SJSA1 (cell line): ENCODE measurements at regions not wholly inside any gene's neighbourhood (a gene's known extent, or its start where the extent isn't known, plus 50 kb on each side); places are given as distances from the start of the nearest gene placed in this dataset.
A peak's percentile ranks its signal among the peaks of the same experiment; 100 is the strongest.

Experiments used
- DNase-seq, 2 experiments: peaks; one replicate each; pipeline ENCODE4 v3.0.0-alpha.2; 2015 to 2020; ENCODE audit warnings: low spot score in 2 of 2, low read depth in 1 of 2
- H3K27ac ChIP-seq: fragments of 250-450 bp; sonication (Bioruptor Pico); 2 replicates; pipeline ENCODE4 v1.5.1; 2020; ENCODE audit warnings: mild to moderate bottlenecking, moderate library complexity
- H3K27me3 ChIP-seq: fragments of 250-450 bp; sonication (Bioruptor Pico); replicated peaks from 2 replicates; pipeline ENCODE4 v1.5.1; 2020; ENCODE audit warnings: mild to moderate bottlenecking, moderate library complexity
- H3K36me3 ChIP-seq: fragments of 250-450 bp; sonication (Bioruptor Pico); 2 replicates; pipeline ENCODE4 v1.5.1; 2020; ENCODE audit warnings: mild to moderate bottlenecking
- H3K4me1 ChIP-seq: fragments of 250-450 bp; sonication (Bioruptor Pico); replicated peaks from 2 replicates; pipeline ENCODE4 v1.6.1; 2021; ENCODE audit warnings: mild to moderate bottlenecking
- H3K4me3 ChIP-seq: fragments of 250-450 bp; sonication (Bioruptor Pico); 2 replicates; pipeline ENCODE4 v1.5.1; 2020; ENCODE audit warnings: mild to moderate bottlenecking
- H3K9me3 ChIP-seq: fragments of 250-450 bp; sonication (Bioruptor Pico); replicated peaks from 2 replicates; pipeline ENCODE4 v1.5.1; 2020; ENCODE audit warnings: mild to moderate bottlenecking

- H3K27me3 ChIP-seq: no peaks in the 10 kb centered on the region
- peaks cover 13% of the 10 kb centered on the region for H3K4me1 ChIP-seq
- H3K36me3 ChIP-seq: no peaks in the 10 kb centered on the region
- no peak for DNase-seq
- no peak overlapping the region for H3K4me3 ChIP-seq
- no peaks in the 10 kb centered on the region for H3K9me3 ChIP-seq
- no peak overlapping the region for H3K27ac ChIP-seq
Measured at GRCh38 chr6:164832410-164832809, 477.0 kb downstream of the C6orf118 start.

DNA sequence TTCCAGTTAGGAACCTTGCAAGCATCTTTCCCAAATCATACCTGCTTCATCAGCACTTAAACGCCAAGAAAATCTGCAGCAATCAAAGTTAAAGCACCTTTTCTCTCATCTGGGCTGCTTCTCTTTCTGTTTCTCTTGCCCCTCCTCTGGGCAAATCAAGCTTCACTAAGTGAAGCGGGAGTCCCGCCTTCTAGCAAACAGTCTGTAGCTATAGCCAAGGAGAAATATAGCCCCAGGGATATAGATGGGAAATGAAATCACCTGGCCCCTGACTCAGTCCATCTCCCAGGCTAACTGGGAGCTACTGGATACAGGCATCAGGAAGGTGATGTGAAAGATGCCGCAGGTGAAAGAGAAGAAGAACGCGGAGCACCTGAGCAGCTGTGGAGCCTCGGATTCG lies 481.9 kb downstream of the C6orf118 start:
- DNase-seq: no peak
- Histone ChIP-seq H3K4me3 (no peak overlapping the region), H3K36me3 (no peaks in the 10 kb centered on the region), H3K27me3 (no peaks in the 10 kb centered on the region), H3K4me1 (no peaks in the 10 kb centered on the region), H3K9me3 (no peaks in the 10 kb centered on the region), H3K27ac (no peak overlapping the region)

DNA sequence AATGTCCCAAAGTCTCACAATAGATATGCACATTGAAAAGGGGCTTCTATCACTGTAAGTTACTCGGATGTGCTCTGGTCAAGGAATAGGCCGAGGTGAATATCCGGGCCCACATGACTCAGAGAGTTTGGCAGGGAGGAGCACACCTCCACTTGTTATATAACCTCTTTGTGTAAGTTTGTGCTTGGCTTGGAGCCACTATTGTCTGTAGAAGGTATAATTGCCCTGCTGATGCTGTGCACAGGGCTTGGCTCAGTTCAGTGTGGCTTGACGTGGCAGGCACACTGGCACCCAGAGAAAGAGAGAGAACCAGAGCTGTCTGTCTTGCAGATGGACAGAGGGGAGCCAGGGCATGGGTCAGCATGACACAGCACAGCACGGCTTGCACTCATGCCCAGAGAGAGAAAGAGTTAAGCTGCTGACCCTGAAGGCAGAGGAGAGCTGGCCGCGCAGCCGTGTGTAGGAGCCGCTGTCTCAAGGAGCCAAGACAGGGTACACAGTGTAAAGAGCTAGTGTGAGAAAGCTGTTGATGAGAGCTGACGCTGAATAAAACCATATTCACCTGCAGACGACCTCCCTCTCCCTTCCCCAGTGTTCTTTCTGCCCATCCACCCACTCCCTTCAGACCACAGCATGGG lies 482.5 kb downstream of the C6orf118 start:
- Histone ChIP-seq H3K27me3 (no peaks in the 10 kb centered on the region), H3K27ac (no peak overlapping the region), H3K36me3 (no peaks in the 10 kb centered on the region), H3K9me3 (no peaks in the 10 kb centered on the region), H3K4me3 (no peak overlapping the region), H3K4me1 (no peaks in the 10 kb centered on the region)
- DNase-seq: peak in 1 of 2 experiments; percentile 4

- no peak for DNase-seq
- Histone ChIP-seq H3K27ac (no peak overlapping the region), H3K27me3 (no peaks in the 10 kb centered on the region), H3K9me3 (no peaks in the 10 kb centered on the region), H3K4me3 (no peak overlapping the region), H3K4me1 (no peaks in the 10 kb centered on the region), H3K36me3 (no peaks in the 10 kb centered on the region)
Measured at GRCh38 chr6:164825386-164825785, 484.0 kb downstream of the C6orf118 start.

GRCh38 chr6:164817662-164818061 lies 491.7 kb downstream of the C6orf118 start:
- no peak for DNase-seq
- no peak overlapping the region for H3K27ac ChIP-seq
- no peaks in the 10 kb centered on the region for H3K4me1 ChIP-seq
- H3K27me3 ChIP-seq: no peaks in the 10 kb centered on the region
- no peaks in the 10 kb centered on the region for H3K9me3 ChIP-seq
- H3K36me3 ChIP-seq: no peaks in the 10 kb centered on the region
- H3K4me3 ChIP-seq: no peak overlapping the region

GRCh38 chr6:164812706-164813105 lies 496.7 kb downstream of the C6orf118 start:
- Histone ChIP-seq H3K4me1 (no peaks in the 10 kb centered on the region), H3K36me3 (no peaks in the 10 kb centered on the region), H3K9me3 (0 out of 2 replicates have a peak, but pooled peaks cover 2% of the 10 kb centered on the region), H3K27ac (no peak overlapping the region), H3K27me3 (no peaks in the 10 kb centered on the region), H3K4me3 (no peak overlapping the region)
- DNase-seq: no peak

DNA sequence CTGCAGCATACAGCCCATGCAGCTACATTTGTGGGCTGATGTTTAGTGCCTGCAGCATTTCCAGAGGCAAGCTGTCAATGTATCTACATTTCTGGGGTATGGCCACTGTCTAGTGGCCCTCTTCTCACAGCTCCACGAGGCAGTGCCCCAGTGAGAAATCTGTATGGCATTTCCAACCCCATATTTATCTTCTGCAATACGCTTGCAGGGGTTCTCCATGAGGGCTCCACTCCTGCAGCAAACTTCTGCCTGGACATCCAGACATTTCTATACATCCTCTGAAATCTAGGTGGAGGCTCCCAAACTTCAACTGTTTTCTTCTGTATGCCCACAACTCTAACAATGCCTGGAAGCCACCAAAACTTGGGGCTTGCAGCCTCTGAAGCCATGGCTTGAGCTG lies 502.3 kb downstream of the C6orf118 start:
- H3K9me3 ChIP-seq: peaks cover 2% of the 10 kb centered on the region; the same call in 1 of the 2 replicates
- H3K27ac ChIP-seq: no peak overlapping the region

DNA sequence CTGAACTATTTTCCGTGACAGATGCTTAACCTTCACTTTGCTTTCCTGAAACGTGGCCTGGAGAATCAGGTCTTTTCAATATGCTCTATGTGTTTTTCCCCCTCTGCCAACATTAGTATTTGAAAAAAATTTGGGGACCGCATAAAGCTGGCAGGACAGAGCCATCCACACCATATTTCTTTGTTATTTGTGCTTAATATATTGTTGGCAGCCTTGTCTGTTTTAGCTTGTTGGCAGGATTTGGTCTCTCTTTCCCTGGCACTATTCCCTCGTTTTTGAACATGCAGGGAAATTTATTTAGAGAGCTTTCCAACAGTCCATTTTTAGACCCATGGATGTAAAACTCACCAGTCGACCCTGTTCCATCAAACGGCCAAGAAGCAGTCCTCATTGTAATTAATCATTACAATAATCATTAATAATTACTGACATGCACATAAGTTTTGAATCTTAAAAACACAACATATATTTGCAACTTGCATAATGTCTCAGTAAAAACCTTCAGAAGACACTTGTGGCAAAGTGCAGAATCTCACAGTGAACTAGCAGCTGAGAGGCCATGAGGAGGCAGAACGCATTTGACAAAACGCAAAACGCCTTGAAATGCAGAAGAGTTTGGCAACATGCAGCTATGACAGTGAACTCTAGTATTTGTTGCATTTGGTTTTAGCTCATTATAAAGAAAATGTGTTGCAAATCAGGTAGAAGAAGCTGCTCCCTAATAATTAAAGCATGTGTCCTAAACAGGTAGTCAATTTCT lies 514.2 kb downstream of the C6orf118 start:
- H3K4me1 ChIP-seq: no peaks in the 10 kb centered on the region
- no peaks in the 10 kb centered on the region for H3K36me3 ChIP-seq
- H3K4me3 ChIP-seq: no peak overlapping the region
- no peaks in the 10 kb centered on the region for H3K27me3 ChIP-seq
- H3K9me3 ChIP-seq: no peaks in the 10 kb centered on the region
- no peak overlapping the region for H3K27ac ChIP-seq
- DNase-seq: no peak

More for the DNA sequence above, 502.3 kb downstream of the C6orf118 start:
- no peak overlapping the region for H3K4me3 ChIP-seq
- H3K4me1 ChIP-seq: no peaks in the 10 kb centered on the region
- H3K36me3 ChIP-seq: no peaks in the 10 kb centered on the region
- no peaks in the 10 kb centered on the region for H3K27me3 ChIP-seq
- DNase-seq: no peak

GRCh38 chr6:164792666-164793065 lies 516.7 kb downstream of the C6orf118 start:
- H3K27me3 ChIP-seq: no peaks in the 10 kb centered on the region
- H3K4me3 ChIP-seq: no peak overlapping the region
- no peak overlapping the region for H3K27ac ChIP-seq
- no peaks in the 10 kb centered on the region for H3K4me1 ChIP-seq
- no peaks in the 10 kb centered on the region for H3K9me3 ChIP-seq
- H3K36me3 ChIP-seq: no peaks in the 10 kb centered on the region
- DNase-seq: no peak

DNA sequence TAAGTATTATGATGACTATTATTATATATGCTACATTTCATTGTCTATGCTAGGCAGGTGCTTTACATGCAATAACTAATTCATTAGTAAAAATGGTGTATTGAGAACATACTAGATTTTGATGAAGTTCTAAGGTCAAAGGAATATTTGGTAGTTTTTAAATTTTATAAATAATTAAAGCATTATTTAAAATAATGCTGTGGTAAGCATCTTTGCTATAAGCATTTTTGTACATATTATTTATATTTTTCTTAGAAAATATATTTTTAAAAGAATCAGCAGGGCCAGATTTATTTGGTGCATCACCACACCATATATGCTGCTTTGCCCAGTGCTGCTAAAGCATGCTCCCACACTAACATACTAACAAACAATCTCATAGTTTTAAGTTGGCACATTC lies 517.9 kb downstream of the C6orf118 start:
- no peak for DNase-seq
- Histone ChIP-seq H3K4me3 (no peak overlapping the region), H3K27ac (no peak overlapping the region), H3K27me3 (no peaks in the 10 kb centered on the region), H3K9me3 (no peaks in the 10 kb centered on the region), H3K36me3 (no peaks in the 10 kb centered on the region), H3K4me1 (no peaks in the 10 kb centered on the region)

- no peaks in the 10 kb centered on the region for H3K9me3 ChIP-seq
- H3K36me3 ChIP-seq: no peaks in the 10 kb centered on the region
- no peaks in the 10 kb centered on the region for H3K27me3 ChIP-seq
- no peak overlapping the region for H3K27ac ChIP-seq
- H3K4me3 ChIP-seq: no peak overlapping the region
- DNase-seq: no peak
- no peaks in the 10 kb centered on the region for H3K4me1 ChIP-seq
Measured at GRCh38 chr6:164763788-164764187, 545.6 kb downstream of the C6orf118 start.

DNA sequence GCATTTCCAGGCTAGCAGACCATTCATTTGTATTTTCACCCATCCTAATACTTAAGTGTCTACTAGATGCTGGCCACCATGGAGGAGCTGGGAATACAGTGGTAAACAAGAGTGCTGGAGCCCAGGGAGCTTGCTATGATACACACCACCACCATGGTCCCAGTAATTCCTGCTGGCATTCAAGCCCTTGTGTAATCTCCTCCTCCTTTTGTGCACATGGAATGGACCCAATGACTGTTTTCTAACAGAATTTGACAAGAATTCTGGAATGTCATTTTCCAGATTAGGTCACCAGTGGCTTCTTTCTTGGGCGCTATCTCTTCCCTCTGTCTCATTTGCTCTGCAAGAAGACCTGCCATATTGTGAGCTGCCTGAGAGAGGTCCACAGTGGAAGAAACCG lies 552.0 kb downstream of the C6orf118 start:
- no peaks in the 10 kb centered on the region for H3K9me3 ChIP-seq
- no peak overlapping the region for H3K27ac ChIP-seq
- no peak for DNase-seq
- H3K4me1 ChIP-seq: no peaks in the 10 kb centered on the region
- no peaks in the 10 kb centered on the region for H3K36me3 ChIP-seq
- no peaks in the 10 kb centered on the region for H3K27me3 ChIP-seq
- no peak overlapping the region for H3K4me3 ChIP-seq

GRCh38 chr6:164756723-164757122 lies 552.7 kb downstream of the C6orf118 start:
- no peak for DNase-seq
- no peak overlapping the region for H3K27ac ChIP-seq
- no peaks in the 10 kb centered on the region for H3K27me3 ChIP-seq
- H3K36me3 ChIP-seq: no peaks in the 10 kb centered on the region
- no peak overlapping the region for H3K4me3 ChIP-seq
- no peaks in the 10 kb centered on the region for H3K4me1 ChIP-seq
- H3K9me3 ChIP-seq: no peaks in the 10 kb centered on the region

GRCh38 chr6:164756142-164756541 lies 553.3 kb downstream of the C6orf118 start:
- DNase-seq: no peak
- H3K27me3 ChIP-seq: no peaks in the 10 kb centered on the region
- H3K4me3 ChIP-seq: no peak overlapping the region
- H3K36me3 ChIP-seq: no peaks in the 10 kb centered on the region
- no peaks in the 10 kb centered on the region for H3K4me1 ChIP-seq
- no peaks in the 10 kb centered on the region for H3K9me3 ChIP-seq
- H3K27ac ChIP-seq: no peak overlapping the region
